ENCODE measurements at regions not wholly inside any gene's neighbourhood (a gene's known extent, or its start where the extent isn't known, plus 50 kb on each side); places are given as distances from the start of the nearest gene placed in this dataset.

DNA sequence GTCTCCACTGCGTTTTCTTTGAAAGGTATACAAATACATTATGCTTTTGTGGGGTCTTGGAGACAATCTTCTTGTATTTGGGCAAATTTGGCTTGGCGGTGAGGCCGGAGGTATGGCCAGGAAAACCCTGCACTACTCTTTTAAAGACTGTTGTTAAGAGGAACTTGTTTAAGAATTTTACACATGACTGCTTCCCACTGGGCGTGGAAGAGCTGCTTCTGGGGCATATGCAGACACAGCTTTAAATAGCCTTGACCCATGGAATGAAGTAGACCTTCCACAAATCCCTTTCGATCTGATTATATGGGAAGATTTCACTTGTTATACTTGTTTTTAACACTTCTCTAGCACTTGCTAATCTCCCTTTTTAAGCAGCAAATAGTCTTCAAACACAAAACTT is 453.6 kb downstream of the MN1 start:
- DNase-seq (ENCODE audit: low spot score): no peak

DNA sequence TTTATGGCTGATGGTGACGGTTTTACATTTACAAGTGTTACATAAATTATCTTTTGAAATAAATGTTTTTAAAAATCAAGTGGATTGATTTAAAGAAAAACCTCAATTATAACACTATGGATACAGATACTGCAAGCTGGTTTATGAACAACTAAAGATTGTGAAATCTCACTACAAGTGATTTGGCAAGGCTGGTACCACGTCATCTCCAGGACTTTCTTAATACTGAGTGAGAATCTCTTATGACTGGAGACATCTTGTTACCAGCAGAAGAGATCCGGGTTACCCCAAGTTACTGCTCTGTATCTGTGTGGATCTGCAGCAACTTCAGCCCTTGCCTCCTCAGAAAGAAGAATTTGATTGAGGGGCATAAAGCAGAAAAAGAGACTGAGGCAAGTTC is 452.9 kb downstream of the MN1 start:
- no peak for DNase-seq (ENCODE audit: low spot score)

DNA sequence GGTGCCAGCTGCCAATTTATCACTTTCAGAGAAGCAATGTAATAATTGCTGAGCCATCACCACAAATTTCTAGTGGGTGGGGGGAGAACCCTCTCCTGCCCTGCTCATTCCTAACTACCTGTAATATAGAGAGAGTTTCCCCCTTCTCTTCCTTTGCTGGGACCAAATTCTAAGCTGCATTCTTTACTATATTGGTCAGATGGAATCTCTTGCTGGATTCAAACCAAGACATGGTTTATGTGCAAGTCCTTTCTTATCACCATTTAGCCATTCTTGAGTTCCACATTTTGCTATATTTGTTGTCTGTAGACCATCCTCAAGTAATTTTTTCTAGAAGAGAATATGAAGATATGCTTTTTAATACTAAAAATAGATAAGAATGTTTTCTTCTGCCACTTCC is 452.1 kb downstream of the MN1 start:
- DNase-seq (ENCODE audit: low spot score): no peak

DNA sequence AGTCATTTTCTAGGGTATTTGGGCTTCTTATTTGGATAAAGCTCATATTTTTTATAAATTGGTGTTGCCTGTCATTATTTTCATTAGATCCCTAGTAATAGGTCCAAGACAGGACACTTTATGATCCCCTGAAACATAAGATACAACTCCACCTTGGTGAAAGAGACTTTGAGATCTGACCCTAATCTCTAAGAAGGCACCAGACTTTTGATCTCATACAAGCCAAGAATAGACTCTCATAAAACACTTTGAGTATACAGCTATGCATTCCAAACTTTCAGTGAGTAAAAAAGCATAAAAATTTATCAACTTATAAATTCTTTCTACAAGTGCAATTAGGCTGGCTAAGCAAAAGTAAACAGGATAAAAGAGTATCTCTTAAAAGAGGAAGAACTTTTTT is 451.2 kb downstream of the MN1 start:
- no peak for DNase-seq (ENCODE audit: low spot score)

DNA sequence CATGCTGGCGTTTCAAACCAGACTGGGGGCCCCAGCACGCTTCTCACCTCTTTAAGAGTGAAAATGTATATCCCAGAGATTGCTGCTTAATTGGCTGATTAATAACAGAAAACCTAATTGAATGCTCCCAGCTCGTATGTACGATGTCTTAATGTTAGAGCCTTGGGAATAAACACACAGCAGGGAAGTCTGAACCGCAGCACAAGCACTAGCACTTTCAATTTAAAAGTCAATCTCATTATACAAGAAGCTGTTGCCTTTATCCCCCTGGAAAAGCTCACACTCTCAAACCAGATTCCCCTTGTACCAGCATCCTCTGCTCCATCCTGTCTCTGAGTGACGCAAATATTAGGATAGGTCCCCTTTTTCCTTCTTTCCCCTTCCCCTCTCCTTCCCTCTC is 449.1 kb downstream of the MN1 start:
- no peak for DNase-seq (ENCODE audit: low spot score)

DNA sequence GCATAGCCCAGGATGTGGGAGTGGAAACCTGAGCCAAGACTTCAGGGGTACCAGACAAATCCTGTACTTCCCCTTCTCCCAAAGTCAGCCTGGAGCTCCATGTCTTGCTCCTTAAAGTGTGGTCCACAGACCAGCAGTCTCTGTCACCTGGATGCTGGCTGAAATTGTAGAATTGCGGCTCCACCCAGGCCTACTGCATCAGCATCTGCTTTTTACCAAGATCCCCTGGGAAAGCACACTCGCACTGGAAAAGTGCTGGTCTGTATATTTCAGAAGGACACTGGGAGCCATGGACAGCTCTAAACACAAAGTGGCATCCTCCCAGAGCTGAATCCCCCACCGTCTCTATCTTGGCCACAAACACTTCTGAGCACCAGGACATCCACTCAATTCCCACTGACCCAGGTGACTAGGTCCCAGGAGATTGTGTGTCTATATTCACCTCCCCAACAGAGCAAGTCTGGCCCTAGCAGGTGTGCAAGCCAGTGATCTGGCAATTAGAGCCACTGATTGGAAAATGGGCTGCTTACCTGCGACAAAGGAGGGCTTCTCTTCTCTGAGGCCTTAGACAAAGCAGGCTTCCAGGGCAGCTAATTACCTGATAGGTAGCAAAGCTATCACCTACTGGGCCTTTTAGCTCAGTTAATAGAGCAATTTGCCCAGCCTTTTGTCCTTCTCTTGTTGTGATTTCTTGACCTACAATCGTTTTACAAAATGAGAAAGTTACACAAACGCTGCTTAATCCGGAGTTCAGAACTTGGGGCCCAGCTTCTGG is 443.3 kb downstream of the MN1 start:
- no peak for DNase-seq (ENCODE audit: low spot score)

DNA sequence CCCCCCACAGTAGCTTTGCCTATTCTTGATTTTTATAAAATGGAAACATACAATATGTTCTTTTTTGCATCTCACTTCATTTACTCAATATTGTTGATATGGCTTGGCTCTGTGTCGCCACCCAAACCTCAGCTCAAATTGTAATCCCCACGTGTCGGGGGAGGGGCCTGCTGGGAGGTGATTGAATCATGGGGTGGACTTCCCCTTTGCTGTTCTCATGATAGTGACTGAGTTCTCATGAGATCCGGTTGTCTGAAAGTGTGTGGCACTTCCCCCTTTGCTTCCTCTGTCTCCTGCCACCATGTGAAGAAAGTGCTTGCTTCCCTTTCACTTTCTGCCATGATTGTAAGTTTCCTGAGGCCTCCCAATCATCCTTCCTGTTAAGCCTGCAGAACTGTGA is 431.3 kb downstream of the MN1 start:
- no peak for DNase-seq (ENCODE audit: low spot score)

DNA sequence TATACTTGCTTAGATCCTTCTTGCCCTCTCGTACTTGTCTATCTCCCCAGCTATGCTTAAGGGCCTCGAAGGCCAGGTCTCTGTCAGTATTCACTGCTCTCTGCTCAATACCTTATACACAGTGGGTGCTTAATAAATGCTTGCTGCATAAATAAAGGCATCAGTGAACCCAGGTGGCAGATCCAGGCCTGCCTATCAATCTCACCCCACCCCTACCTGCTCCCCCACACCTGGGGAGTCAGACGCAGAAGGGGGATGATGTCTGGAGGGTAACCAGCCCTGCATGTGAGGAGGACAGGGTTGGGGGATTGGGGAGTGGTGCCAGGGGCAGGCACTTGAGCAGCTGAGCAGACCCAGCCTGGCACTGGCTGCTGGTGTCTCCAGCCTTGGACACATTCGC is 430.6 kb downstream of the MN1 start:
- DNase-seq (ENCODE audit: low spot score): no peak

DNA sequence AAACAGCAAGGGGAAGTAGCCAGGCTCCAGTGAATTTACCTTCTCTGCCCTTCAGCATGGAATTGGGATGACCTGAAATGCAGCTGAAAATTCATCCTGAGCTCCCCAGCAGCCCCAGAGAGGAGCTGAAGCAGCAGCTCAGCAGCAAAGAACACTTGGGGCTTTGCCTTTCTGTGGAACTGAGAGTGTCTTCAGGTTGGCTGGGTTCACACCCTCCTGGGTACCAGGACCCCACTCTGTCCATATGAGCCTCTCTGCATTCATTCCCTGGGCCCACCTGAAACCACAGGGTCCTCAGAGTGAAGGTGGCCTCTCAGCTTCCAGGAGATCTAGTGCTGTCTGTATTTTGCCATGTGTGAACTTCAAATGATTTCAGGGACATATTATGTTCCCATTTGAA is 429.2 kb downstream of the MN1 start:
- no peak for DNase-seq (ENCODE audit: low spot score)

DNA sequence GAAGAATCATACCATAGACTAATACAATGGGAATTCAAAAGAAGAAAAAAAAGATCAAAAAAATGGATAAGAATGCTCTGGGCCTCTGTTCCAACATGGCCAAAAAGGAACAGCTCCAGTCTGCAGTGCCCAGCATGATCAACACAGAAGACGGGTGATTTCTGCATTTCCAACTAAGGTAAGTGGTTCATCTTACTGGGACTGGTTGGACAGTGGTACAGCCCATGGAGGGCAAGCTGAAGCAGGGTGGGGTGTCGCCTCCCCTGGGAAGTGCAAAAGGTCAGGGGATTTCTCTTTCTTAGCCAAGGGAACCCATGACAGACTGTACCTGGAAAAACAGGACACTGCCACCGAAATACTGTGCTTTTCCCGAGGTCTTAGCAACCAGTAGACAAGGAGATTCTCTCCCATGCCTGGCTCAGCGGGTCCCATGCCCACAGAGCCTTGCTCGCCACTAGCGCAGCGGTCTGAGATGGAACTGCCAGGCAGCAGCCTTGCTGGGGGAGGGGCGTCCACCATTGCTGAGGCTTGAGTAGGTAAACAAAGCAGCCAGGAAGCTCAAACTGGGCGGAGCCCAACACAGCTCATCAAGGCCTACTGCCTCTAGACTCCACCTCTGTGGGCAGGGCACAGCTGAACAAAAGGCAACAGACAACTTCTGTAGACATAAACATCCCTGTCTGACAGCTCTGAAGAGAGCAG is 428.4 kb downstream of the MN1 start:
- peak; percentile 70 for DNase-seq (ENCODE audit: low spot score)

DNA sequence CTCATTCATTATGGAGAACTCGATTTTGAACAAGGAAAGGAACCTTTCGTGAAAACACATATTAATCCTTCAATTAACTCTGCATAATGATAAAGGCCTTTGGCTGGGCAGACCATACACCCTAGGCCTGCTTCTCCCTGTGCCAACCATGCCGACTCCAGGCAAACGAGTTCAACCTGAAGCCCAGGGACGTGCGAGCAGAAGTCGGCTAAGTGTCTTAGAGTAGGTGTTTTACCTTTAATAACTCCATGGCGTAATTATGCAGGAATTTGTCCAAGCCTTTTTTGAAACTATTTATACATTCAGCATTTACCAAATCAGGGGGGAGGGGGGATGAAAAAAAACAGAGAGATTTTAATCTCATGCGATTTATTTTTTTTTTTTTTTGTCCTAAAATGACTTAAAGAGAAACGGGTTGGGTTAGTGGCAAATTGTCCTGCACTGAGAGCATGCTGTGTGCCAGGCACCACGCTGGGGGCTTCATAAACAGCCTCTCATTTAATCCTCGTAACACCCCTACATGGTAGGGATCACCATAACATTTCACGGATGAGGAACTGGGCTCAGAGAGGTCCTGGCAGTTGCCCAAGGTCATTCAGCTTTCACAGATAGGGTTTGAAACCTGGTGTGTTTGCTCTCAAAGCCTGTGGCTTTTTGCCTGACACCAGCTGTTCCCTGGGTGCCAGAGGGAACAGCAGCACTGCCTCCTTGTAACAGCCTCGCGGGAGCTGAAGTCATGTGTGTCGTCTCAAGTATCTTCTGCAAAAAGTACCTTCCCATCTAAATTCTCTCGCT is 423.9 kb downstream of the MN1 start:
- no peak for DNase-seq (ENCODE audit: low spot score)

DNA sequence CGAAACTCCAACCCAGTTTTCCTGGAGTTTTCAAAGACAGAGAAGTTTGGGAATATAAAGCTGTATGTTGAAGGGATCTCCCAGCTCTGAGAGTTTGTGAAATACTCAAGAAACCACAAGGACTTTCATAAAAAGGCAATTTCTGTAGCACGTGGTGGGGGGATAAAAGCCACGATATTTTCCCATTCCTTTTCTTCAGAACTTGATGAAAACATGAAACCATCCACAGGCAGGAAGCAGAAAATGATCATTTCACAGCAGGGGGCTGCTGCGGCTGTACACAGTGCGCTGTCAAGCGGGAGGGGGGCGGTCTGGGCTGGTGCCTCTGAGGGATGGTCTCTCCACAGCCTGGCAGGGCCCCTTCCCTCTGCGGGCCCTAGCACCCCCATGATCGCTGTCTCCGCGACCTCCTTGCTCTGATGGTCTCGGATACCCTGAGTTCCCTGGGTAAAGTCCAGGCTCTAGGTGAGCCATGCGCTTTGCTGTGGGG is 423.2 kb downstream of the MN1 start:
- DNase-seq (ENCODE audit: low spot score): no peak

DNA sequence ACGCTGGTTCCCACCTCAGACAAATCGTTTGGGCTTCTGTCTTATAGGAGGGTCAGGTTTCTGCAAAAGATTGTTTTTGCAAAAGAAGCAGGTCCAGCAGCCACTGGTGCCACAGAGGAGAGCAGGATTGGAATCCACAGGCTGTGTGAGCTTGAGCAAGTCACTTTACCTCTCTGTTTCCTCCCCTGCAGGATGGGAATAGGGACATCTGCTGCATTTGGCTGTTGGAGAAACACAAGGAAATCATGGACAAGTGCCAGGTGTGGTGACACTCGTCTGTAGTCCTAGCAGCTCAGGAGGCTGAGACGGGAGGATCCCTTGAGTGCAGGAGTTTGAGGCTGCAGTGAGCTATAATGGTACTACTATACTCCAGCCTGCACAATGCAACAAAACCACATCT is 422.6 kb downstream of the MN1 start:
- no peak for DNase-seq (ENCODE audit: low spot score)

DNA sequence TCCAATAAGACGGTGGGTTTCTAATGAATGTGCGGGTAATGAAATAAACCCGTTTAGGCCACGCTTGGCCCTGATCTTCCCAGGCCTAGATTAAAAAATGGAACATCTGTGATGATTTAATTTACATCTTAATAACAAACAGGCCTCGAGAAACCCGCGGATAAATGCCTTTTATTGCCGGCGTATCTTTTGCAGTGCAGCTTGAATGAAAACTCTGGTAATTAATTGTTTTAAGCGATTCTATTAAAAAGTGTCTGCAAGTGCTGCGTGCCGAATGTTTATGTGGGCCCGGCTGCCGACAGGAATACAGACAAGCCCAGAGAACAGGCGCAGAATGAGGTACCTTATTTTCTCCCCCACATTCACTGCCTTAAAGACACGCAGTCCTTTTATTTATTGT is 420.7 kb downstream of the MN1 start:
- no peak for DNase-seq (ENCODE audit: low spot score)

DNA sequence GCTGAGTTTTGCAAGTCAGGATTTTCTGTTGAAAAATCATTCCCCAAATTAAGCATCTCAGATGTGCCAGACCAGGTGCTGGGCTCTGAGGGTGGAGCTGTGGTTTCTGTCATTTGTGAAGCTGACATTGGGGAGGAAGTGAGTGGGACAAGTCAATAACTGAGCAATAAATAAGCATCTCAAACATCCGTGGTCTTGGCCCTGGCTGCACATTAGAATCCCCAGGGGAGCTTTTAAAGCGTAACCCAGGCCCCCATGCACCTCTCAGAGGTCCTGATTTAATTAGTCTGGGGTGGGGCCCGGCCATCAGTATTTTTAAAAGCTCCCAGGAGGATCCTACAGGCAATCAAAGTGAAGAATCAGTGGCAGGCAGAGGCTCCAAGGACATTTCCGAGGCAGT is 420.0 kb downstream of the MN1 start:
- DNase-seq (ENCODE audit: low spot score): no peak

DNA sequence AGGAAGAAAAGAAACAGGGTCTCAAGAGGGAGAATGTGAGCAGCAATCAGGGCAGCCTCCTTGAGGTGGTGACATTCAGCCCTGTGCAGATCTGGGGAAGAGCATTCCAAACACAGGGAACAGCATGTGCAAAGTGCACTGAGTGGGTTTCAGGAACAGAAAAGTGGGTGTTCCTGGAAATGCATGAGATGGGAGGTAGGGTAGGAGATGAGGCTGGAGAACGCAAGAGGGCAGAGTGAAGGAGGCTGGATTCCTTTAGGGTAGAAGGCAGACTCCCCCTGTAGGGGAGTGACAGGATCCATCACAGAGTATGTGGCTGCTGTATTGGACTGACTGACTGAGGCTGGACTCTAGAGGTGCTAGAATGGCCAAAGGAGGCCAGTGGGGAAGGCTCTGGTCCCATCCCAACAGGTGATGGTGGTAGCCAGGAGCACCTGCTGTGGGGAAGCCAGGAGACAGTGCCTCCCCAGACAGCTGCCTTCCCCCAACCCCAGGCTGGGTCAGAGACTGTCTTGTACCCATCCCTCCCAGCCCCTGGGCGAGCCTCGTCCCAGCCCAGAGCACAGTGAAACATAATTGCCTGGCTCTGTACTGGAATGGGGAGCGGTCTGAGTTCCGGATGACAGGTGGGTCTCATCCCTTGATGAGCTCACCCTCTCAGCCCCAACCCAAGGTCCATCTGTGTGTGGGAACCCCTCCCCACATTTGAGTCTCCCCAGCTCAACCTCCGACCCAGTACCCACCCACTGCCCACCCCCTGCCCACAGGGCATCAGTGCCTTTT is 419.4 kb downstream of the MN1 start:
- DNase-seq (ENCODE audit: low spot score): no peak

DNA sequence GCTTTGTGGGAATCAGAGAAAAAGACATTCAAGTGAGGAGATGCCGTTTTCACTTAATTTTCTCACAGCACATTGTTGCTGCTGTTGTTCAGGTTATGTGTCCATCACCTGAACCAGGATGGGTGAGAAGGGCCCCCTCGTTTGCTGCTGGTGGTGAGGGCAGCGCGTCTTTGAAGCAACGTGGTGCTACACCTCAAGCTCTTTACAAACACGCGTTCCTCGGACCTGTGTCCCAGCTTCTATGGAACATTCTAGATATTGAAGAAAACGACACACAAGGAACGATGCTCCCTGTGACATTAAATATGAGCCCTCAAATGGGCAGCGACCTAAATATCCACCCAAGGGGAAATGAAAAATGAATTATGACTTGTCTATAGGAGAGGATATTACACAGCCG is 418.6 kb downstream of the MN1 start:
- DNase-seq (ENCODE audit: low spot score): no peak

DNA sequence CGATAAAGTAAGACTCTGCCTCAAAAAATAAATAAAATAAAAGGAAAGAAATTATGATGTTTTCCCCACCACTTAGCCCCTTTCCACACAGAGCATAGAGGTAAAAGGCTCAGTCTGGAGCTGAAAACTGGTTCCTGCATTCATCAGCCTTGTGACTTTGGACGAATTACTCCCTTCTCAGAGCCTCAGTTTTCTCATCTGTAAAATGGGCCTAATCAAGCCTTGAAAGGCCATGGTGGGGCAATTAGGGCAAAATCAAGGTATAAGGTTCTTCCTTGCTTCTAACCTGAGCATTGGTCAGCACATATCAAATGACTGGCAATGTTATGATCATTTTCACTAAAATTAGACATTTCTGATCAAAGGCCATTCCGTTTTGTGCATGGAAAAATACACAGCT is 417.7 kb downstream of the MN1 start:
- no peak for DNase-seq (ENCODE audit: low spot score)

DNA sequence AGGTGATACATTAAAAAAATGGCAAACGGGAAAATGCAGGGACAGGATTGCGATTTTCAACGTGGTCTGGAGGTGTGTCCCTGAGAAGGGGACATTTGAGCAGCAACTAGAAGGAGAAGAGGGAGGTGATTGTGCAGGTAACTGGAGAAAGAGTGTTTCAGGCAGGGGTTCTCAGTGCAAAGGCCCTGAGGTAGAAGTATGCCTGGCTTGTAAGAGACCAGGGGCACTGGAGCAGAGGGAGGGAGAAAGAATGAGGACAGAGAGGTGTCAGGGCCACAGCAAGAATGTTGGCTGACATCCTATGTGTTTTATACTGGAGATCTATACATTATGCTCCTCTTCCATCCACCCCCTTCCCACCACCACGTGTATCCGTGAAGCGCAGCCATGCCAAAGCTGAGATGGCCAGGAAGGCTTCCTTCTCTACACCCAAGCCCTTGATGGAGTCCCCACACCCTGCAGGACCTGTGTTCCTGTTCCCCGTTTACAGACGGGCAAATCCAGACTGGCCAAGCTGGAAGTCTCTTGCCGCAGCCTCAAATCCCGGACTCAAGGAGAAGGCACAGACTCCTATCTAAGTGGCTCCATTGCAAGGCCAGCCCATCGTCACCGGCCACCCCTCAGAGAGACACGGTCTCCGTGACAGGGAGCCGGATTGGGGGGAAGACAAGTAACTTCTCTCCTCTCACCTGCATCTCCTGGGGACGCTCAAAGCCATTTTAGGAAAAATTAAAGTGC is 416.1 kb downstream of the MN1 start:
- DNase-seq (ENCODE audit: low spot score): no peak

DNA sequence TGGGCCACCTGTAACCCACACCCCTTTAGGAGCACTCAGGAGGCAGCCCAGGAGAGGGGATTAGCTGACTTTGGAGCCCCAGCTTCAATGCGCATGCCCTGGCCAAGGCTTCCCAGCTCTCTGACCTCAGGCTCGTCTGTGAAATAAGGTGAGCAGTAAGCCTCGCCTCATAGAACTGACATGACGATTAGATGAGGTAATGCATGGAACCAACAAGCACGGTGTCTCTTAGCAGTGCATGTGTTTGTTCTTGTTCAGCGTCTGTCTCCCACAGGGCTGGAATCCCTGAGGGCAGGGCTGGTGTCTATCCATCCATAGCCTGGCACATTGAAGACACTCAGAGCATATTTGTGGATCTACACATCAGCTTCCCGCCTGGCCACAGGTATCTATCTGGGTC is 415.4 kb downstream of the MN1 start:
- no peak for DNase-seq (ENCODE audit: low spot score)

DNA sequence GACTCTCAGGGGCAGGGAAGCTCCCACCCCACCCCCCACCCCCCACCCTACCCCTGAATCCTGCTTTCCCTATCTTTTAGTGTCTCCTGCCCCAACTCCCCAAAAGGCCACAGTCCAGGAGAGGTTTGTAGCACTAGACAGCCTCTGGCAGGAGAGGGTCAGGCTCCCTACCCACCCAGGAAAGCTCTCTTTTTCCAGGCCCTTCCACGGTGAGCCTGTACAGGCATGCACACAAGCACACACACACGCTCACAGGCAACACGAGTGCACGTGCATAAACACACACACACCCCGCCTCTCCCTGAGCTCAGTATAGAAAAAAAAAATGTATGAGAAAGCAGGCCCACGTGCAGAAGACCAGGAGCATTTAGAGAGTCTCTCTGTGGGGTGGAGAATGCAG is 414.0 kb downstream of the MN1 start:
- DNase-seq (ENCODE audit: low spot score): no peak

Data from SW480 (cell line).